AG04450 (cell line): ENCODE measurements at regions not wholly inside any gene's neighbourhood (a gene's known extent, or its start where the extent isn't known, plus 50 kb on each side); places are given as distances from the start of the nearest gene placed in this dataset.
A peak's percentile ranks its signal among the peaks of the same experiment; 100 is the strongest.
"Not testable (repeated sequence)": the region's sequence is repeated elsewhere in the genome, so short reads cannot be mapped to it uniquely, and the experiment has no call there.

ENCODE experiments used
- CTCF ChIA-PET: fragments of 300-600, 350-600 bp; formaldehyde crosslinking; extraction: SDS; loops from one replicate; lab custom pipeline; 2022; ENCODE audit warnings: antibody characterized with exemption, inconsistent platforms; lab: Charles Lee
- POLR2A ChIA-PET: fragments of 350-600 bp; formaldehyde crosslinking; extraction: SDS; loops from one replicate; lab custom pipeline; 2021; ENCODE audit warnings: antibody characterized with exemption, inconsistent platforms; lab: Yijun Ruan, JAX
- DNase-seq: peaks from one replicate; pipeline ENCODE4 v3.0.0-alpha.2; 2011; ENCODE audit warnings: low read depth, low spot score
- H3K27ac ChIP-seq: one replicate; pipeline ENCODE4 v1.5.1; 2012; ENCODE audit warnings: low read depth, low read length, control low read depth
- H3K27me3 ChIP-seq: one replicate; pipeline ENCODE4 v1.6.0; 2012; ENCODE audit warnings: low read length; ENCODE audit not compliant: control insufficient read depth, insufficient read depth
- H3K4me3 ChIP-seq: 2 replicates; pipeline ENCODE4 v1.5.1; 2011; ENCODE audit warnings: mild to moderate bottlenecking, low read depth, low read length, control low read depth
- H3K9me3 ChIP-seq: 2 replicates; pipeline ENCODE4 v1.5.1; 2012; ENCODE audit warnings: low read length; ENCODE audit not compliant: control insufficient read depth, insufficient read depth
- CTCF ChIP-seq: IDR thresholded peaks from 2 replicates; pipeline ENCODE4 v1.5.1; 2011; ENCODE audit warnings: low read depth, low read length, control low read depth, inconsistent platforms

DNA sequence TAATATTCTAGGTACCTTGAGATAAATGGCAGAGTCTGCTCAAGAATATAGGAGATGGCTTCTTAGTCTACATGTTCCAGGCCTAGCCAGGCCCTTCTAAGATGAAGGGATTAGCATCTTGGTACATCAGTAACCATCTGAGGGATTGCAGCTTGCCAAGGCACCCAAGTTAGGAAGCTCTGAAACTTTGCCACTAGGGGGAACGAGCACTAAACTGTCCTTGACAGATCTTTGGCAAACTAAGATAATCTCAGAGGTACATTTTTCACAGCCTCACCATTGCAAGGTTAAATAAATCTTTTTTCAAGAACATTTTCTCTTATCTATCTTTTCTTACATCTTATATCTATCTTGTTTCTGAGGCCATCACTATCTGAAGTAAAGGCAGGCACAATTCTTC, 351.2 kb downstream of the RAP2B start:
- H3K4me3 ChIP-seq, result no peak overlapping the region
- DNase-seq, result no peak
- ChIA-PET CTCF (interaction anchor here (0.6 kb wide), 1 partner anchor 170 kb away, joined by 7 read pairs; no protein-coding TSS in a partner anchor), POLR2A (no interaction called here)
- no peaks in the 10 kb centered on the region; the same call in 1 of the 2 replicates for H3K9me3 ChIP-seq
- H3K27me3 ChIP-seq, result no peaks in the 10 kb centered on the region
- peak; percentile 33 for TF ChIP-seq CTCF
- no peak overlapping the region for H3K27ac ChIP-seq

DNA sequence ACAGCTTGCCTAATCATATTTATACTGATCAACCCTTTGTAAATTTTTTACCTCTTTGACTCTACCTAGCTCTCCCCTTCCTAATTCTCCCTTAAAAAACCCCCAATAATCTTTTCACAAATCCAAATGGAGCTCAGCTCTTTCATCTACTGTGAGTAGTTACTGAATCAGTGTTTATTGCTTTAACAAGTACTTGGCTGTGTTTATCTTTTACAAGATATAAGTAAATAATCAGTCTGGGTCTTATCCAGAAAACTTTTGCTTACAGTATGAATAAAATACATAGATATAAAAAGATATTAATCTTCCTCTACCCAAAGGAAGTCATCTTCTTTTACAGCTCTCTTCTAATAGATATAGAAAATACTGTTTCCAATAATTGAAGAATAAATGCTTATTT, 366.4 kb downstream of the RAP2B start:
- POLR2A ChIA-PET, result no interaction called here
- Histone ChIP-seq H3K9me3 (no peaks in the 10 kb centered on the region), H3K4me3 (no peak overlapping the region), H3K27me3 (no peaks in the 10 kb centered on the region), H3K27ac (no peak overlapping the region)
- no peak for DNase-seq
- CTCF ChIA-PET, result no interaction called here
- no peak for TF ChIP-seq CTCF

- DNase-seq, result no peak
- no peaks in the 10 kb centered on the region for H3K27me3 ChIP-seq
- H3K4me3 ChIP-seq, result no peak overlapping the region
- H3K9me3 ChIP-seq, result no peaks in the 10 kb centered on the region
- no peak overlapping the region for H3K27ac ChIP-seq
- ChIA-PET POLR2A (no interaction called here), CTCF (interaction anchor here (0.7 kb wide), 1 partner anchor 139 kb away, joined by 4 read pairs; no protein-coding TSS in a partner anchor)
- no peak for TF ChIP-seq CTCF
Observed at GRCh38 chr3:153539263-153539662, 377.2 kb downstream of the RAP2B start.

- Histone ChIP-seq H3K27me3 (no peaks in the 10 kb centered on the region), H3K9me3 (no peaks in the 10 kb centered on the region), H3K27ac (no peak overlapping the region), H3K4me3 (no peak overlapping the region)
- DNase-seq, result no peak
- ChIA-PET POLR2A (no interaction called here), CTCF (no interaction called here)
- no peak for TF ChIP-seq CTCF
Observed at GRCh38 chr3:153545471-153545870, 383.4 kb downstream of the RAP2B start.

DNA sequence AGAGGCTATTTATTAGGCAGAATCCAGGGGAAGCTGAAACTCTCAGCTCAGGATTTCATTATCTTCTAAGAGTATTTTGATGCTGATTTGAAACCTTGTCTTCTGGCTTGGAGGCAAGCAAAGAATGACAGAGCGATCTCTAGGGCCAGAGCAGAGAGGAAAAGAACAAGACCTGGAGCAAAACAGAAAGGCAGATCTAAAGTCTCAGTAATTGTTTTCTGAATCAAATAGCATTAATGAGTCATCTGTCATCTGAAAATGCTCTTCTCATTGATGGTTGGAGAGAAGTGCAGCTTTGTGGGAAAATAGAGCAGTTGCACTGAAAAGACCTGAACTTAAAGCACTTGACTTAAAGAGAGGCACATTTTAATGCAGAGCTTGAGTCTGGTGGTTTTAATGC, 385.9 kb downstream of the RAP2B start:
- CTCF ChIA-PET, result no interaction called here
- TF ChIP-seq CTCF, result no peak
- POLR2A ChIA-PET, result no interaction called here
- no peak for DNase-seq
- no peaks in the 10 kb centered on the region for H3K9me3 ChIP-seq
- no peak overlapping the region for H3K4me3 ChIP-seq
- no peak overlapping the region for H3K27ac ChIP-seq
- no peaks in the 10 kb centered on the region for H3K27me3 ChIP-seq

GRCh38 chr3:153549686-153550085, 387.7 kb downstream of the RAP2B start:
- H3K9me3 ChIP-seq, H3K27me3 ChIP-seq, H3K4me3 ChIP-seq, POLR2A ChIA-PET, DNase-seq, CTCF ChIA-PET, H3K27ac ChIP-seq: not testable (repeated sequence)
